Upper lobe of left lung (tissue), 6 donors: ENCODE measurements at regions not wholly inside any gene's neighbourhood (a gene's known extent, or its start where the extent isn't known, plus 50 kb on each side); places are given as distances from the start of the nearest gene placed in this dataset.

Experiments used
- ATAC-seq, 2 donors: fragments of 200-7000 bp; cut with Tn5 transposase; one replicate each; pipeline ENCODE4 v1.9.1; 2022; ENCODE audit warnings: mild to moderate bottlenecking in 2 of 2, moderate library complexity in 2 of 2; ENCODE audit not compliant: low FRiP score in 2 of 2
- DNase-seq, 2 donors: peaks; one replicate each; pipeline ENCODE4 v3.0.0-alpha.2; 2019 to 2020
- H3K27ac ChIP-seq, 4 donors: fragments of 200-600 bp; sonication (generic); one replicate each; pipeline ENCODE4 v1.5.1; 2016 to 2019
- H3K27me3 ChIP-seq, 4 donors: fragments of 200-600 bp; sonication (generic); one replicate each; pipeline ENCODE4 v1.5.1; 2017 to 2019
- H3K36me3 ChIP-seq, 4 donors: fragments of 200-600 bp; sonication (generic); one replicate each; pipeline ENCODE4 v1.5.1; 2016 to 2019
- H3K4me1 ChIP-seq, 4 donors: fragments of 200-600 bp; sonication (generic); one replicate each; pipeline ENCODE4 v1.5.1; 2018 to 2019
- H3K4me3 ChIP-seq, 4 donors: fragments of 200-600 bp; sonication (generic); one replicate each; pipeline ENCODE4 v1.5.1; 2017 to 2019; ENCODE audit warnings: mild to moderate bottlenecking in 2 of 4, moderate library complexity in 1 of 4
- H3K9me3 ChIP-seq, 4 donors: fragments of 200-600 bp; sonication (generic); one replicate each; pipeline ENCODE4 v1.5.1; 2018 to 2019
- CTCF ChIP-seq, 6 experiments: fragments of 450-650 bp in 4 of 6; fragments of 200-600 bp in 2 of 6; sonication (generic) in 2 of 6; IDR thresholded peaks; one replicate each; pipeline ENCODE4 v1.5.1; 2016 to 2019; ENCODE audit warnings: antibody characterized with exemption in 6 of 6
- EP300 ChIP-seq, 4 donors: sonication (generic); formaldehyde crosslinking; IDR thresholded peaks; one replicate each; pipeline ENCODE4 v1.5.1; 2017; ENCODE audit warnings: antibody characterized with exemption in 4 of 4, control low read depth in 2 of 4
- POLR2A ChIP-seq, 4 donors: fragments of 450-650 bp; IDR thresholded peaks; one replicate each; pipeline ENCODE4 v1.5.1; 2016 to 2017; ENCODE audit warnings: antibody characterized with exemption in 4 of 4, mild to moderate bottlenecking in 2 of 4
- POLR2AphosphoS5 ChIP-seq, 2 donors: sonication (generic); formaldehyde crosslinking; IDR thresholded peaks; one replicate each; pipeline ENCODE4 v1.5.1; 2017; ENCODE audit warnings: antibody characterized with exemption in 2 of 2
- WGBS, 2 donors: methylation state at CpG; one replicate each; pipeline ENCODE4 v1.1.5; 2017 to 2018; 5-methylcytosine and 5-hydroxymethylcytosine counted together
- donor health status: DM: no; HTN: no; CAD: no; lungs with moderate emphysema.
- donor health status: DM: no; HTN: yes; CAD: no; lungs with severe emphysema.

DNA sequence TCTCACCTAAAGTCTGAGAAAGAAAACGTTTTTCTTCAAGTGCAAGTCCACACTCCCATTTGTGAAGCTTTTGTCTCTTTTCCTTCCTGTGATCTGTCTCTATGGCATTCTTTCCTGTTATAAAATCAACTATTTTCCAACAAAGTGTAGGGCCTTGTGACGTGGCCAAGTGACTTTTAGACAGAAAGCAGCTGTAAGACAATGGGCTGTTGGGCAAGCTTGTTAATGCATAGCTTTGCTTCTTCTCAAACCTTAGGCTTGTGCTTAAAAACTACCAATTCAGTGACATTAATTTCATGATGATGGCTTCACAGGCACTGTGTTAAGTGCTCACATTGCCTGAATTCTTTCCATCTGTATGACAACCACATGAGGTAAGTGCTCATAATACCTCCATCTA, 83.5 kb downstream of the VCY1B start:
- DNase-seq = no peak
- ATAC-seq = no peak

GRCh38 chrY:14145614-14146013, 89.6 kb downstream of the VCY1B start:
- H3K4me3 ChIP-seq = no peak overlapping the region

More for the DNA sequence above, 83.5 kb downstream of the VCY1B start:
- Histone ChIP-seq H3K36me3 (no peaks in the 10 kb centered on the region), H3K27me3 (no peaks in the 10 kb centered on the region), H3K4me1 (no peaks in the 10 kb centered on the region), H3K9me3 (no peaks in the 10 kb centered on the region), H3K4me3 (no peak overlapping the region), H3K27ac (no peak overlapping the region)
- WGBS, 2 donors = 51% methylated on average over 2 of the region's 2 CpGs; no CpG with 5 or more reads in 1 of the 2 donors
- no peak for TF ChIP-seq POLR2A (IDR thresholded peaks at IDR 0.05)

GRCh38 chrY:14182776-14183175, 126.7 kb downstream of the VCY1B start:
- TF ChIP-seq CTCF (IDR thresholded peaks at IDR 0.05) = no peak
- no peak for TF ChIP-seq EP300 (IDR thresholded peaks at IDR 0.05)
- TF ChIP-seq POLR2A (IDR thresholded peaks at IDR 0.05) = no peak
- no peak for TF ChIP-seq POLR2AphosphoS5 (IDR thresholded peaks at IDR 0.05)
- no peaks in the 10 kb centered on the region for H3K36me3 ChIP-seq
- H3K27me3 ChIP-seq = no peaks in the 10 kb centered on the region
- H3K9me3 ChIP-seq = no peaks in the 10 kb centered on the region
- no peak overlapping the region for H3K27ac ChIP-seq
- H3K4me3 ChIP-seq = no peak overlapping the region
- ATAC-seq = no peak
- DNase-seq = no peak
- H3K4me1 ChIP-seq = no peaks in the 10 kb centered on the region
- WGBS, 2 donors = 68% methylated on average over 3 of the region's 3 CpGs; no CpG with 5 or more reads in 1 of the 2 donors

More at GRCh38 chrY:14145614-14146013, 89.6 kb downstream of the VCY1B start:
- Histone ChIP-seq H3K27ac (no peak overlapping the region), H3K27me3 (no peaks in the 10 kb centered on the region), H3K9me3 (no peaks in the 10 kb centered on the region), H3K36me3 (no peaks in the 10 kb centered on the region), H3K4me1 (no peaks in the 10 kb centered on the region)
- ATAC-seq = no peak
- no peak for DNase-seq
- no peak for TF ChIP-seq EP300 (IDR thresholded peaks at IDR 0.05)
- no peak for TF ChIP-seq POLR2A (IDR thresholded peaks at IDR 0.05)

DNA sequence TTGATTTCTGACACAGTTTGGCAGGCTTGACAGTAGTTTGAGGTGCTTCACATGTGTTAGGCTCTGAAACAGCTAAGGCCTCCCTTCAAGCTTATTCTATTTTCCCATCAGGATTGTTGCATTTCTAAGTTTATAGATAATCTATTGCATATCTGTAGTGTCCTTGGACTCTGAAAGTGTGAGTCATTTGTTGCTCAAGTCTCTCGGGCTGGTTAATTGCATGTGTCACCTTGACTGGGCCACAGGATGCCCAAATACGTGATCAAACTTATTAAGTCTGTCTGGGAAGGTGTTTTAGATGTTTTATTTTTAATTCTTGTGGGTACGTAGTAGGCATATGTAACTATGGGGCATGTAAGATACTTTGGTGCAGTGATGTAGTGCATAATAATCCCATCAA, 166.0 kb downstream of the VCY1B start:
- Histone ChIP-seq H3K4me3 (no peak overlapping the region), H3K27ac (no peak overlapping the region), H3K27me3 (no peaks in the 10 kb centered on the region), H3K4me1 (no peaks in the 10 kb centered on the region), H3K36me3 (no peaks in the 10 kb centered on the region), H3K9me3 (no peaks in the 10 kb centered on the region)
- TF ChIP-seq EP300 (IDR thresholded peaks at IDR 0.05) (no peak), POLR2A (IDR thresholded peaks at IDR 0.05) (no peak), POLR2AphosphoS5 (IDR thresholded peaks at IDR 0.05) (no peak), CTCF (IDR thresholded peaks at IDR 0.05) (no peak)
- DNase-seq (no peak), ATAC-seq (no peak)
- 84% methylated on average over 3 of the region's 3 CpGs; no CpG with 5 or more reads in 1 of the 2 donors for WGBS, 2 donors

DNA sequence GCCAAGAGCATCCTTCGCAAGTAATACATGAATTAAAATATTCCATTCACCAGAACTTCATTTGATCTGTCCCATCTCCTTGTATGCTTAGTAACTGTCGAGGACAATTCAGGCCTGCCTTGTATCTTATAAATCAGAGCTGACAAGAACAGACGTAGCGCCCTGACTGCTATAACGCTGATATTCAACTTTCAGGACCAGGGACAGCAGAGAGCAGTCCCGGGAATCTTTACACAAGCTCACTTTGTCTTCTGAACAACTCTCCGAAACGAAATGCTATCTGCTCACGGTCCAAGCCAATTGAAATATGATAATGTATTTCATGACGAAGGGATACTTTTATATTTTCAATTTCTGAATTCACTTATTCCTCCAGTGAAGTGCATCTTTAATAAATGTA, 175.7 kb downstream of the VCY1B start:
- ATAC-seq (no peak), DNase-seq (no peak)
- no peaks in the 10 kb centered on the region for H3K4me1 ChIP-seq
- no peaks in the 10 kb centered on the region for H3K36me3 ChIP-seq
- H3K9me3 ChIP-seq = no peaks in the 10 kb centered on the region
- TF ChIP-seq POLR2AphosphoS5 (IDR thresholded peaks at IDR 0.05) (no peak), POLR2A (IDR thresholded peaks at IDR 0.05) (no peak), EP300 (IDR thresholded peaks at IDR 0.05) (no peak), CTCF (IDR thresholded peaks at IDR 0.05) (no peak)
- H3K27ac ChIP-seq = no peak overlapping the region
- H3K4me3 ChIP-seq = no peak overlapping the region
- WGBS, 2 donors = 9% methylated on average over 10 of the region's 10 CpGs; no CpG with 5 or more reads in 1 of the 2 donors
- no peaks in the 10 kb centered on the region for H3K27me3 ChIP-seq

- Histone ChIP-seq H3K4me1 (no peaks in the 10 kb centered on the region), H3K27ac (no peak overlapping the region), H3K9me3 (no peaks in the 10 kb centered on the region), H3K36me3 (no peaks in the 10 kb centered on the region), H3K4me3 (no peak overlapping the region), H3K27me3 (no peaks in the 10 kb centered on the region)
- WGBS, 2 donors = 76% methylated on average over 5 of the region's 5 CpGs; no CpG with 5 or more reads in 1 of the 2 donors
- no peak for ATAC-seq
- no peak for DNase-seq
- TF ChIP-seq EP300 (IDR thresholded peaks at IDR 0.05) = no peak
- no peak for TF ChIP-seq POLR2A (IDR thresholded peaks at IDR 0.05)
- TF ChIP-seq POLR2AphosphoS5 (IDR thresholded peaks at IDR 0.05) = no peak
- TF ChIP-seq CTCF (IDR thresholded peaks at IDR 0.05) = no peak
Observed at GRCh38 chrY:14235070-14235469, 179.0 kb downstream of the VCY1B start.
